ENCODE measurements at regions not wholly inside any gene's neighbourhood (a gene's known extent, or its start where the extent isn't known, plus 50 kb on each side); places are given as distances from the start of the nearest gene placed in this dataset.

DNA sequence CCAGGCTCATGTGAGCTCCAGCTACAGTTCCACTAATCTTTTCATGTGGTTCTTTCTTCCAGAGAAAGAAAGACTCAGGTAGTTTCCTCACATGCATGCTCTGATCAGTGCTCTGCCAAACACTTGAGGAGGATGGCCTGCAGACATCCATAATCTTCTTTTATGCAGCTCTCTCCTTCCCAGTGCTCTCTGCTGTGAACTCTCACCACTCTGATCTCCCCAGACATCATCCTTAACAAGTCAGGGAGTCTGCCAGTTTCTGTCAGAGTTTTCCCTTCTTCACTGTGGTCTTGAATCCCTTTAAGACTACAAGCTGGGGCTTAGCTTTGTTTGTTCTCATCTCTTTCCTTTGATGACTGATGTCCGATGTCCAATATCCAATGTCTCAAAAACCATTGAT, 203.4 kb upstream of the PRKCQ start:
- Histone ChIP-seq H3K4me3 (no peak overlapping the region), H3K27ac (no peak overlapping the region), H3K36me3 (no peaks in the 10 kb centered on the region), H3K9me3 (no peaks in the 10 kb centered on the region), H3K4me1 (no peaks in the 10 kb centered on the region), H3K27me3 (no peaks in the 10 kb centered on the region)
- intact Hi-C loops (cut with DNase I): no loop called here
- DNase-seq (ENCODE audit: low spot score in 2 of 2): no peak
- TF ChIP-seq, protein P1, sequence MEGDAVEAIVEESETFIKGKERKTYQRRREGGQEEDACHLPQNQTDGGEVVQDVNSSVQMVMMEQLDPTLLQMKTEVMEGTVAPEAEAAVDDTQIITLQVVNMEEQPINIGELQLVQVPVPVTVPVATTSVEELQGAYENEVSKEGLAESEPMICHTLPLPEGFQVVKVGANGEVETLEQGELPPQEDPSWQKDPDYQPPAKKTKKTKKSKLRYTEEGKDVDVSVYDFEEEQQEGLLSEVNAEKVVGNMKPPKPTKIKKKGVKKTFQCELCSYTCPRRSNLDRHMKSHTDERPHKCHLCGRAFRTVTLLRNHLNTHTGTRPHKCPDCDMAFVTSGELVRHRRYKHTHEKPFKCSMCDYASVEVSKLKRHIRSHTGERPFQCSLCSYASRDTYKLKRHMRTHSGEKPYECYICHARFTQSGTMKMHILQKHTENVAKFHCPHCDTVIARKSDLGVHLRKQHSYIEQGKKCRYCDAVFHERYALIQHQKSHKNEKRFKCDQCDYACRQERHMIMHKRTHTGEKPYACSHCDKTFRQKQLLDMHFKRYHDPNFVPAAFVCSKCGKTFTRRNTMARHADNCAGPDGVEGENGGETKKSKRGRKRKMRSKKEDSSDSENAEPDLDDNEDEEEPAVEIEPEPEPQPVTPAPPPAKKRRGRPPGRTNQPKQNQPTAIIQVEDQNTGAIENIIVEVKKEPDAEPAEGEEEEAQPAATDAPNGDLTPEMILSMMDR (IDR thresholded peaks at IDR 0.05): no peak

- Histone ChIP-seq H3K36me3 (no peaks in the 10 kb centered on the region), H3K27me3 (no peaks in the 10 kb centered on the region), H3K9me3 (no peaks in the 10 kb centered on the region), H3K4me3 (no peak overlapping the region), H3K4me1 (no peaks in the 10 kb centered on the region), H3K27ac (no peak overlapping the region)
- no peak for DNase-seq (ENCODE audit: low spot score in 2 of 2)
- TF ChIP-seq, protein P1 (IDR thresholded peaks at IDR 0.05): no peak
- intact Hi-C loops (cut with DNase I): no loop called here
Measured at GRCh38 chr10:6782378-6782777, 202.3 kb upstream of the PRKCQ start.

DNA sequence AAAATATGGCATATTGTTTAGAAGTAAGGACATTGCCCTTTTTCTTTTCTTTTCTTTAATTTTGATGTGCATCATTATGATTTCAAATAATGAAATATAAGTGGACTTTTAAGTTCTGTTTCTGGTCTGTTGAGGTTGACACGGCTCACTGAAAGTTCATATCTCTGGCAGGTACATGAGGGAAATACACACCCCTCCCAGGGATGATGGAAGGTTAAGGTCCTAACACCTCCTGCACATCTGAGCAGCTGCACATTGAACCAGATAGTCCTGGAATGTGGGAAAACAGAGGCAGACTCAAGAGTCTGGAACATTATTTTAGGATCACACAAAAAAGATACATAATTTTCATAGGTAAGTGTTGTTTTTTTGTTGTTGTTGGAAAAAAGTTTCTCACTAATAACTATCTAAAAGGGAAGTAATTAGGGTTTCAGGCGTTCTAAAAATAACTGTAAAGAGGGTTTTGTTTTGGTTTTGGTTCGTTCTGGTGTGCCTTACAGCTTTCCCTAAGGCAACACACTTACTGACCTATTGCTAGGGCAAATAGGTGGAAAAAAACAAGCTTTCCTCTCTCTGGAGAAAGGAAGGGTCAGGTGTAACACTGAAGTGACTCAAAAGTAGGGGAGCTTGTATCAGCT, 201.2 kb upstream of the PRKCQ start:
- TF ChIP-seq, protein P1 (IDR thresholded peaks at IDR 0.05): no peak
- H3K36me3 ChIP-seq: no peaks in the 10 kb centered on the region
- no peak overlapping the region for H3K4me3 ChIP-seq
- intact Hi-C loops (cut with DNase I): no loop called here
- no peaks in the 10 kb centered on the region for H3K27me3 ChIP-seq
- H3K9me3 ChIP-seq: no peaks in the 10 kb centered on the region
- H3K4me1 ChIP-seq: no peaks in the 10 kb centered on the region
- no peak overlapping the region for H3K27ac ChIP-seq
- DNase-seq (ENCODE audit: low spot score in 2 of 2): no peak

DNA sequence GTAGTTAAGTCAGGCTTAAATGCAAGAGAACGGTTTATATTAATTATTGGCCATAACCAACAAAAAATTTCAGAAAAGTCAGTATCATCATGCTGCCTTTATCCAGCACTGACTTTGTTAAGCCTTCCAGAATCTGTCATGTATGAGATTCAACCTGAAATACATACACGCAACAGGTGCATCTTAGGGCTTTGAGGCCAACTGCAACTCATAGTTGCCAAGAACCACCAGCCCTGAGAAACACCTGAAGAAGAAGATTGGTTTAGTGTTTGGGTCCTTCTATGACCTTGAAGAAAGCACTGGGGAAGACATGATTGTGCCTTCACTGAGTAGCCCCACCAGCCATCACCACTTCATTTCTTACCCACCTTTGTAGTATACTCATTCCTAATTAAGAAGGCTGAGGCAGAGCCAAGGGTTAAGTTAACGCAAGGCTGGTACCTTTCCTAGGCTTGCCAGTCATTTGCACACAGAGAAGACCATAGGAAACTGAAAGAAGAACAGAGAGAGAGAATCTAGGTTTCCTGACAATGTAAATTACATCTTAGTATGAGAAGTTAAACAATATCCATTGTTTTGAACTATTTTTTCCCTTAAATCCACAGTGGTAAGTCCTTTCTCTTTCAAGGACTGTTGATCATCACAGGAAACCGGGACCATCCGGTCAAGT, 200.1 kb upstream of the PRKCQ start:
- no peak for DNase-seq (ENCODE audit: low spot score in 2 of 2)
- TF ChIP-seq, protein P1 (IDR thresholded peaks at IDR 0.05): no peak
- Histone ChIP-seq H3K27me3 (no peaks in the 10 kb centered on the region), H3K9me3 (no peaks in the 10 kb centered on the region), H3K4me3 (no peak overlapping the region), H3K36me3 (no peaks in the 10 kb centered on the region), H3K4me1 (no peaks in the 10 kb centered on the region), H3K27ac (no peak overlapping the region)
- intact Hi-C loops (cut with DNase I): no loop called here

DNA sequence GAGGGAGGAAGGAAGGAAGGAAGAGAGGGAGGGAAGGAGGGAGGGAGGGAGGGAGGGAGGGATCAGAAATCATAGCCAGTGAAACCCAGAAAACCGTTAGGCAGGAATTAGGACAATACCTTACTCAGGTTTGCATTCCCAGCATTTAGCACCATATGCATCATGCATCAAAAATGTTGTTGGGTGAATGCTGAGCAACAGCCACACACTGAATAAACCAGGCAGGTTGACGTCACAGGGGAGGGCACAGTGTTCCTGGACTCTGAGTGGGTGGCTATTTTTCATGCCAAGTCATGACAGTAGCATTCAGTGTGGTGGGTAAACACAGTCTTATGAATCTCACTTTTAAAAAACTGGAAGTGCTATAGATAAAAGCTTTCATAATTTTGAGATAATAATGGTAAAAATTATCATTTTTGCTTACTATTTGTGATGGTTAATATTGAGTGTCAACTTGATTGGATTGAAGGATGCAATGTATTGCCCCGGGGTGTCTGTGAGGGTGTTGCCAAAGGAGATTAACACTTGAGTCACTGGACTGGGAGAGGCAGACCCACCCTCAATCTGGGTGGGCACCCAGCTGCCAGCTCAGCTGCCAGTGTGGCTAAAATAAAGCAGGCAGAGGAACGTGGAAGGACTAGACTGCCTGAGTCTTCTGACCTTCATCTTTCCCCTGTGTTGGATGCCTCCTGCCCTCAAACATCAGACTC, 199.1 kb upstream of the PRKCQ start:
- intact Hi-C loops (cut with DNase I): no loop called here

More for the DNA sequence above, 199.1 kb upstream of the PRKCQ start:
- Histone ChIP-seq H3K36me3 (no peaks in the 10 kb centered on the region), H3K27me3 (no peaks in the 10 kb centered on the region), H3K4me3 (no peak overlapping the region), H3K9me3 (no peaks in the 10 kb centered on the region), H3K4me1 (no peaks in the 10 kb centered on the region), H3K27ac (no peak overlapping the region)
- no peak for DNase-seq (ENCODE audit: low spot score in 2 of 2)
- TF ChIP-seq, protein P1 (IDR thresholded peaks at IDR 0.05): no peak
